HG03108 (cell line): ENCODE measurements at regions not wholly inside any gene's neighbourhood (a gene's known extent, or its start where the extent isn't known, plus 50 kb on each side); places are given as distances from the start of the nearest gene placed in this dataset.

Experiments
- ATAC-seq: cut with Tn5 transposase; IDR thresholded peaks from one replicate; pipeline ENCODE4 v1.9.1; 2021; ENCODE audit warnings: moderate library complexity; ENCODE audit not compliant: unreplicated experiment

DNA sequence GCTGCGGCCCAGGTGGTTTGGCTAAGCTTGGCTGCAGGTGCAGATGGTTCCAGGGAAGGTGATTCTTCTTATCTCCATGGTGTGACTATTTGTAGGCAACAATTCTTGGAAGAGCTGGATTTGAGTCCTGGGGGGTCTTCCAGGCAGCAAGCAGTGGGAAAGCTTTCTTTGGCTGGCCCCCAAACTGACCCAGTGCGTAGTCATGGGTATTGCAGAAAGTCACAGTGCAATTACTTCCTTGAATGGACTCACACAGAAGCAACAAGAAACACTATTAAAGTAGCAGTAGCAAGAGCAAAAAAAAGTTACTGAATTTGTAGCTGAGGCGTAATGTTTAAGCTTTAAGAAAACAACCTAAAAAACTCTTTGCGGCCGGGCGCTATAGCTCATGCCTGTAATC is 293.6 kb upstream of the ATP5MC3 start:
- ATAC-seq: no peak

DNA sequence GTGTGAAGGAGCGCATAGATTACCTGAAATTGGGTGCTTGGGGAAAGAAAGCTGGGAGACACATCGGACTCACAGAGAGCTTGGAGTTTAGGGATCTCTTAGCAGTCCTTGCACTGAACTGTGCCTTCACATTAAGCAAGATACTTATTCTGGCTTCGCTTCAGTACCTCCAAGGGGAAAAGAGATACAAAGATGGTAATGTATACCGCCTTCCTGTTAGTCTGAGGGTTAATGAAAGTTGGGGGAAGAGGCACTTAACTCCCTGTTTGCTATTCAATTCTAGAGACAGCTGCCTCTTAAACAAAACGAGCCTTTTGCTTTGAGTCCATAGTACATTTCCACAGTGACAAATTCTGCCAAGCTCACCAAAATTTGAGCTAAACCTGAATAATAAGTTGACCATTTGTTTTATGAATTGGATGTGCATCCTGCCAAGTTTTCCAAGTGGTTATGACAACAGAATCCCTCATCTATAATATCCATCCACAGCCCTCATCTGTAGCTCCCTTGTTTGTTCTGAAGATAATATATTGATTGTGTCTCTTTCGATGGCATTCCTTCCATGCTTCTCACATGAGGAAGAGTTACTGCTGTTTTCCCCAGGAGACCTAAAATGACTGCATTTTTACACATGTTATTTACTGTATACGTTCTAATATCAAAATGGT is 287.1 kb upstream of the ATP5MC3 start:
- no peak for ATAC-seq

- no peak for ATAC-seq
Observed at GRCh38 chr2:175465101-175465500, 283.6 kb upstream of the ATP5MC3 start.

GRCh38 chr2:175464311-175464670 is 282.8 kb upstream of the ATP5MC3 start:
- ATAC-seq: no peak

DNA sequence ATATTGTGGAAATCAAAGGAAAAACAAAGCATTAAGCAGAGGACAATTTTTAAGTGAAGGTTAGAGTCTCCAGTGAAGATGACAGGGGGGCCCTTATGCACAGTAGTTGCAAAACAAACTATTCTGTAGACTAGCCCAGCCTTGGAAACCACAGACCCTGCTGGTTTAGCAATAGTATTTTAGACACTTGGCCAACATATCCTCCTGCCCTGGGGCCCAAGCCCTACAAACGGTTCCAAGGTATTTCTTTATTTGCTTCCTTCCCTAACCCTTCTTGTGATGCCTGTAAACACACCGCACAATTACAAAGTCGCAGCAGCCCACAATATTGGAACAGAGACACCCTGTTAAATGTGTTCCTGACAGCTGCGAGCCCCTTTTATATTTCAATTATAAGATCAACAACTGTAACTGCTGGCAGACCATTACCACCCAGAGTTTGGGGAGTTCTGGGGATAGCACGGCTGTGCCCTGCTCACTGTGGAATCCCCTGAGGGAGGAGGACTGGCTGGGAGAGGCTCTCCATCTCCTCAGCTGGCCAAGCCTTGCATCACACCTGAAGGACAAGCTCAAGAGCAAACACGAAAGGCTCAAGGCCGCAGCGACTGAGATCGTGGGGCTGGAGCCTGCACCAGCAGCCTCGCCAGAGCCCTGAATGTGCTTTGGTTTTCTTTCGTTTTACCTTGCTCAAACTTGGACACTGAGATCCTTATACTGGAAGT is 282.2 kb upstream of the ATP5MC3 start:
- ATAC-seq: no peak

- no peak for ATAC-seq
Observed at GRCh38 chr2:175463169-175463568, 281.7 kb upstream of the ATP5MC3 start.

GRCh38 chr2:175462246-175462645 is 280.7 kb upstream of the ATP5MC3 start:
- no peak for ATAC-seq

DNA sequence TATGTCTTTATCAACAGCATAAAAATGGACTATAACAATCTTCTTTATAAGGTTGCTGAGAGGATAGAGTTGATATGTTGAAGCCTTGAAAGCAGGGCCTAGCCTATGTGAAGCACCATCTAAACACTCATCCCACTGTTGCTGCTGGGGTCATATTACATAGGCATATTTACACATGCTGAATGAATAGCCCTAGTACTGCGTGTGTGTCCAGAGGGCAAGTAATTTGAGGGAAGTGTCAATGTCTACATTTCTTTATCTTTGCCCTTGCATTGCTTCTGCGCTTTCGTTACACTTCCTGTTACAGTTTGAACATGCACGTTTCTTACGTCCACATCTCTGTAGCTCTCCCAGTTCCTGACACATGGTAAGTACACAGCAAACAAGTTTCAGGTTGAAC is 280.3 kb upstream of the ATP5MC3 start:
- no peak for ATAC-seq

DNA sequence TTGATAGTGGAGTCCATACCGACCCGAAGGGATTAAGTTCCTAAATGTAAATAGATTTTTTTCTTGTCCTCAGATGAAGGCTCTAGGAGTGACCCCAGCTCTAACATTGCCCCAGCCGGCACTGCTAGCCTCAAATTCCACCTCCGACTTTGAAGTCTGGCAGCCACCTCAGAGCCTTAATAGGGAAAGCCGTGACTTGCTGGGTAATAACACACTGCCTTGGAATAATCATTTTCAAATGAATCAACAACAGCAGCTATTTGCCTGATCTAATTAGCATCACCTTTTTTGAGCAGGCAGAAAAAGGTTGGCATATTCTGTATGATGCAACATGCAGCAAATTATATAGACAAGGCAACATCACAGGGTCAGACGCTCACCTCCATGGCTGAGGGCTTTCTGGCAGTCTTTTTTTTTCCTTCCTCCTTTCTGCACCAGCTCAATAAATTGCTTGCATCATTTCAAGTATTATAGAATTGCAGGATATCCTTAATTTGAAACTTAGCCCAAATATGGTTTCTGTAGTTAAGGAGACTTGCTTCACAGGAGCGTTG is 276.5 kb upstream of the ATP5MC3 start:
- ATAC-seq: no peak

GRCh38 chr2:175454953-175455389 is 273.5 kb upstream of the ATP5MC3 start:
- ATAC-seq: no peak

GRCh38 chr2:175450029-175450760 is 268.7 kb upstream of the ATP5MC3 start:
- ATAC-seq: no peak

GRCh38 chr2:175449616-175450015 is 268.1 kb upstream of the ATP5MC3 start:
- no peak for ATAC-seq

- no peak for ATAC-seq
Observed at GRCh38 chr2:175446201-175446600, 264.7 kb upstream of the ATP5MC3 start.

DNA sequence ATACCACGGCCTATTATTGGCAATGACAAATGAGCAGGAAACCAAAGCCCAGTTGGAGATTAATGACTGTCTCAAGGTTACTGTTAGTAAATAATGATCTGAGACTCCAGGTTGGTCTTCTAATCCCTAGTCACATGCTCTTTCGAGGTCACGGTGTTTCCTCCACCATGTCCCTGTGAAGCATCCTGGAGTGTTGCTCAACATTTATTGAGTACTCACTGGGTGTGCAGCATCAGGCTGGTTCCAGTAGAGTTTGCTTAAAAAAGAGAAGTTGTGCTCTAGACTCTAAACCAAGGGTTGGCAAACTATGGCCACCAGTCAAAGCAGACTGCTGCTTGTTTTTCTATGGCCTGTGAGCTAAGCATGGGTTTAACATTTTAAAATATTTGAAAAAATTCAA is 263.8 kb upstream of the ATP5MC3 start:
- ATAC-seq: no peak

DNA sequence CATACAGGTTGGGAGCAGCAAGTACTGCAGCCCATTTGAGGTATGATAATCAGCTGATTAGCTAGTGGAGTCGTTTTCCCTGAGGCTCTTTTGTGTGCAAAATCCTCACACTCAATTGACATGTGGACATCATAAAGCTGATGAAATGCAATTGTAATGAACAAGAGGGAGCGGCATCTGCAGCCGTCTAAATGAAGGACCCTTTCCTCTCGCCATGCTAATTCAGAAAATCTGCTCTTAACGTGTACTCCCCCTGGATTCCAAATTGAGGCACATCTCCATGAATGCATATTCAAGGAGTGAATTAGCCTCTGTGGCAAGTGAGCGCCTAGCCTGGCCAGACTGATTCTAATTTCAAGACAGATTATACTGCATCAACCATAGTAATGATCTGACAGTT is 260.9 kb upstream of the ATP5MC3 start:
- ATAC-seq: no peak

DNA sequence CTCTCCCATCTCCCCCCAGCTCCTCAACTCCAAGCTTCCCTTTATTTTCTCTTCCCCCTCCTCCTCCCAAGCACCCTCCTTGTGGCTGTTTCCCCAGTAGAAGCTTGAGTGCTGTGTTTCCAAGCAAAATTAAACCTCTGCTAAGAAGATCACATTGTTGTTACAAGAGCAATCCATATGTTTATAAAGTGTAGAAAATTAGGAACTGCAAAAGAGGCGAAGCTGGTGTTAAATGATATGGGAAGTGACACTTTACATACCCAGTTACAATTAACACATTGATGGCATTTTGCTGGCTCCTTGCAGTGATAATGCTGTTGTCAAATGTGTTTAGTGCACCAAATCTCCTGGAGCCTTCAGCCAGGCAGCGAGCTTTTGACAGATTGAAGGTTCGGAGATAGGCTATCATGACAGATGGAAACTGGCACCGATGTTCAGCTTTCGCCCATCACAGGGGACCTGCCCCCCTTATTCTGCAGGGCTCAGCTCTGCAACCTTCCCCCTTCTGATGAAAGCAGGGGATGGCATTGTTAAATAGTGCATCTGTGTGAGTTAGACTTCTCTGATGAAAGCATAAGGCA is 259.8 kb upstream of the ATP5MC3 start:
- ATAC-seq: no peak

GRCh38 chr2:175439416-175439815 is 257.9 kb upstream of the ATP5MC3 start:
- no peak for ATAC-seq

DNA sequence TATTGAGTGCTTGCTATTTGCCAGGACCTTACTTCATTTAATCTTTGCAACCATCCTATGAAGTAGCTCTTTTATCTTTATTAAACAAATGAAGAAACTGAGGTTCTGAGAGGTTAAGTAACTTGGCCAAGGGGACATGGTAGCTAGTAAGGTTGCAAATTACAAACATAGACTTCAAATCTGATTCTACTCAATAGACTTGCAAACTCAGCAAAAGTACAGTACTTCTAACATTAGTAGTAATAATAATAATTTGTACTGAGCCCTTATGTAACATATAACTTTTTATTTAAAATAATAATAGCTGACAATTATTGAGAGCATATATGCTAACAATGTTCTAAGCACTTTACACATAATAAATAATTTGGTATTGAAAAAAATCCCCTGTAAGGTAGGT is 255.7 kb upstream of the ATP5MC3 start:
- no peak for ATAC-seq

DNA sequence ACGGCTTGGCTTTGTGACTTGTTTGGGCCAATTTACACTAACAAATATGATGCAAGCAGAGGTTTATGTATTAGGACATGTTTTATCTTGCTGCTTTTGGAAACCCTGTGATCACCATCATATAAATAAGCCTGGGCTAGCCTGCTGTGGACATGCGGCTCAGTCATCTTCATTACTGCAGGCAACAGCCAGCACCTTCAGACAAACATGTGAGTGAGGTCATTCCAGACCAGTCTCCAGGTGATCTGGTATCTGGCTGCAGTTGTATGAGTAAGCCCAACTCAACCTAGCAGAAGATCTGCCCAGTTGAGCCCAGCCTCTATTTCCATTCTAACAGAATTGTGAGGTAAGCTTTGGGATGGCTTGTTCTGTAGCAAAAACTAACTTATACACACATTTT is 254.6 kb upstream of the ATP5MC3 start:
- ATAC-seq: no peak

DNA sequence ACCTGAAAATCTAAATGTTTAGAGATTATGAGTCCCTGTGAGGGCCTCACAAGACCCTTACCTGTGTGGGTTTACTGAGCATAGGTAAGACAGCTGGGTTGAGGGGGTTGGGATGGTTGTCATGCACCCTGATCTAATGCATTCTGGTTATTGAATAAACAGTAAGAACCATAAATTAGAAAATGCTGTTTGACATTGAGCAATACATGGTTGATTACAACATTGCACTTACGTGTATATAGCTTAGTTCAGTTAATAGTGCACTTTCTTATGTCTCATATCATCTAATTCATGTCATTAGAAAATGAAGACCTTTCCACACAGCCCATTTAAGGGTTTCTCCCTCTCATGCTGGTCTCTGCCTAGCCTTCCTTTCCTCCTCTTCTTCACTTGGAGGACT is 253.5 kb upstream of the ATP5MC3 start:
- ATAC-seq: no peak

- ATAC-seq: no peak
Observed at GRCh38 chr2:175432793-175433192, 251.3 kb upstream of the ATP5MC3 start.
